Prostate gland (tissue), 2 donors: ENCODE measurements at regions not wholly inside any gene's neighbourhood (a gene's known extent, or its start where the extent isn't known, plus 50 kb on each side); places are given as distances from the start of the nearest gene placed in this dataset.

Experiments used
- POLR2A ChIP-seq: fragments of 450-650 bp; IDR thresholded peaks from one replicate; pipeline ENCODE4 v1.6.1; 2016; ENCODE audit warnings: antibody characterized with exemption, mild to moderate bottlenecking
- POLR2AphosphoS5 ChIP-seq: sonication (generic); formaldehyde crosslinking; IDR thresholded peaks from one replicate; pipeline ENCODE4 v1.6.1; 2017; ENCODE audit warnings: antibody characterized with exemption
- TF ChIP-seq, protein P1 (sequence below), 4 experiments: fragments of 200-600 bp in 2 of 4; fragments of 450-650 bp in 2 of 4; sonication (generic) in 2 of 4; IDR thresholded peaks; 1 replicate in 3 of 4; 2 replicates in 1 of 4; pipeline ENCODE4 v1.5.1; 2016 to 2019; ENCODE audit warnings: antibody characterized with exemption in 4 of 4, mild to moderate bottlenecking in 2 of 4, moderate library complexity in 2 of 4

DNA sequence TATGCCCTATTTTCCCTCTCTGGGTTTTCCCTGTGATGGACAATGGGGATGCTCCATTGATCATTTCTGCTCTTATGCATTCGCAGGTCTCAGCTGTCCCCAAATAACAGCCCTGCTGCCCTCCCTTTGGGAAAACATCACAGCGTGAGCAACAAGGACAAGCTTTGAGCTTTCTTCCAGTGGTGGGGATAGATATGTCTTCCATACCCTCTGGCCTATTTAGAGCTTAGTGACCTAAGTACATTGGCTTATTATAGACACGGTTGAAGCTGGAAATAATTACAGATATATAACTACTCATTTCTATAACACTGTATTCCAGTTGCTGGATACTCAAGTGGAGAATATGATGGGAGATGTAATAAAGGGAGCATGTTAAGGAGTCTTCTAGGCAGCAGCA, 304.3 kb upstream of the MGAT5 start:
- TF ChIP-seq, protein P1, sequence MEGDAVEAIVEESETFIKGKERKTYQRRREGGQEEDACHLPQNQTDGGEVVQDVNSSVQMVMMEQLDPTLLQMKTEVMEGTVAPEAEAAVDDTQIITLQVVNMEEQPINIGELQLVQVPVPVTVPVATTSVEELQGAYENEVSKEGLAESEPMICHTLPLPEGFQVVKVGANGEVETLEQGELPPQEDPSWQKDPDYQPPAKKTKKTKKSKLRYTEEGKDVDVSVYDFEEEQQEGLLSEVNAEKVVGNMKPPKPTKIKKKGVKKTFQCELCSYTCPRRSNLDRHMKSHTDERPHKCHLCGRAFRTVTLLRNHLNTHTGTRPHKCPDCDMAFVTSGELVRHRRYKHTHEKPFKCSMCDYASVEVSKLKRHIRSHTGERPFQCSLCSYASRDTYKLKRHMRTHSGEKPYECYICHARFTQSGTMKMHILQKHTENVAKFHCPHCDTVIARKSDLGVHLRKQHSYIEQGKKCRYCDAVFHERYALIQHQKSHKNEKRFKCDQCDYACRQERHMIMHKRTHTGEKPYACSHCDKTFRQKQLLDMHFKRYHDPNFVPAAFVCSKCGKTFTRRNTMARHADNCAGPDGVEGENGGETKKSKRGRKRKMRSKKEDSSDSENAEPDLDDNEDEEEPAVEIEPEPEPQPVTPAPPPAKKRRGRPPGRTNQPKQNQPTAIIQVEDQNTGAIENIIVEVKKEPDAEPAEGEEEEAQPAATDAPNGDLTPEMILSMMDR (IDR thresholded peaks at IDR 0.05): no peak
- TF ChIP-seq POLR2AphosphoS5: no peak
- no peak for TF ChIP-seq POLR2A
